MM.1S (cell line): ENCODE measurements at regions not wholly inside any gene's neighbourhood (a gene's known extent, or its start where the extent isn't known, plus 50 kb on each side); places are given as distances from the start of the nearest gene placed in this dataset.

Experiments
- CTCF ChIP-seq: fragments of 300-600 bp; sonication (generic); IDR thresholded peaks from 2 replicates; pipeline ENCODE4 v1.5.1; 2016; ENCODE audit warnings: antibody characterized with exemption, low read length, mixed read lengths
- EZH2 ChIP-seq: fragments of 300-600 bp; sonication (generic); optimal IDR thresholded peaks from 2 replicates; pipeline ENCODE3; 2017; ENCODE audit warnings: low read depth, mild to moderate bottlenecking, antibody characterized with exemption, low read length, mixed read lengths
- EZH2phosphoT487 ChIP-seq: fragments of 300-600 bp; sonication (generic); IDR thresholded peaks from 2 replicates; pipeline ENCODE4 v1.6.1; 2018; ENCODE audit warnings: antibody characterized with exemption, low read length

- no peak for TF ChIP-seq CTCF
- TF ChIP-seq EZH2 = no peak
- no peak for TF ChIP-seq EZH2phosphoT487
These were observed 304.6 kb upstream of the SLC10A2 start for GRCh38 chr13:103370790-103371189.
